ENCODE measurements at regions not wholly inside any gene's neighbourhood (a gene's known extent, or its start where the extent isn't known, plus 50 kb on each side); places are given as distances from the start of the nearest gene placed in this dataset.
"Not testable (repeated sequence)": the region's sequence is repeated elsewhere in the genome, so short reads cannot be mapped to it uniquely, and the experiment has no call there.

DNA sequence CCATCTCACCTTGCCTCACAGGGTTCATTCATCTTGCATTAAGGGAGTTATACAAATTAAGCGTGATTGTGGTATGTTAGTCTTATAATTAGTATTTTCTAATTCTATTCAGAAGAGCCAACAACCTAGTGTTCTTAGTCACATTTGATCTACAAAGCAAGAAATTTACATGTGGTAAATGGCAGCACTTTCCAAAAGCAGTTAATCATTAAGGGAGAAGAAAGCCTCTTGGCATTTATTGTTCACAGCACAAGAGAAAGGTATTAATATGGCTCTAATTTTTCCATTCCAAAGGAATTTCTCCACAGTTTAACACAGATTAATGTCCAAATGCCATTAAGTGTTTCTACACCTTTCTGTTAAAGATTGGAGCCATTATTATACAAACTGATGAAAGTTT lies 1077.1 kb downstream of the ZPLD1 start:
- no peak for DNase-seq

DNA sequence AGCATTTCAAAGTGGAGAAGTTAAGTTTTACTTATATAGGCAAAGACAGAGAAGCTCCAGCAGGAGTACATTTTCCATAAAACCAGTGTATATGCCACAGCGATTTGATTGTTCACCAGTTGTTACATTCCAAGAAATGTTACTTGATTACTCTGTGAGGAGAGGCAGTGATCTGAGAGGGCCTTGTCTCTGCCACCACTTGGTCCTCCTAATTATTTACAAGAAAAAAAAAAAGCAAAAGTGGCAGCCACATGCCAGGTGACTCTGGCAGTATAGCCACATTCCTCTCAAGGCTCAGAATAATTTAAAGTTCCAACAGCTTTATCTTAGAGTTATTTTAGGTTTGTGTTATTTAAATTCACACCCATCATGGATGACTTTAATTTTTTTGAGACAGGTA lies 1077.8 kb downstream of the ZPLD1 start:
- no peak for DNase-seq

DNA sequence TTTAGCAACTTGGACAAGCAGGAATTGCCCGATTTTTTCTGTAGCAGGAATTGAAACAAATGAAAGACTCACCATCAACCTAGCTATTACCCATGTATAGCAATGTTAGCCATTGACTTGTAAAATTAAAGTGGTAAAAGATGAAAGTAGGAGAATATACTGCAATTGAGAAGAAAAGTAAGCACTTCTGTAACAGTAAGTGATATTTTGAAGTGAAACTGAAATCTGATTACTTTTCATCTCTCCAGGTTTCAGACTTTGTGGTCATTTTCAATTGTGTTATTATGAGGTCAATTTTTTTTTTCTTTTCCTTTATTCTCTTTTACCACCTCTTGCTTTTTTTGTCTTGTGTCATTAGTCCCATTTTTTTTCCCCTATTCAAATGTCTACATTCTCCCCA lies 1078.2 kb downstream of the ZPLD1 start:
- DNase-seq = no peak

DNA sequence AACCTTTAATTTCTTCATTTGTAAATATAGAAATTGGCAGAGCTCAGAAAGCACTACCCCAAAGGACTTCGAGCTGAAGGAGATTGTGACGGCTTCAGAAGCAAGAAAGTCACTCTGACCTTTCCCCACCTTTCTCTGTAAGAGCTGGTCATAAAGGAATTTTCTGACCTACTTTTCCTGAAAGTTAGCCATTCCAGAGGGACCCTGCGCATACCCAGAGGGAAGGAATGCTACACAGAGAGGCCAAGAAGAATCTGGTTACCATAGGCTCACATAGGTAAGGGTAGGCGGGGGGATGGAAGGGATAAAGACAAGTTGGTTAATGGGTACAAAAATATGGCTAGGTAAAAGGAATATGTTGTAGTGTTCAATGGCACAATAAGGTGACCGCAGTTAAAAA lies 1080.3 kb downstream of the ZPLD1 start:
- DNase-seq = no peak

DNA sequence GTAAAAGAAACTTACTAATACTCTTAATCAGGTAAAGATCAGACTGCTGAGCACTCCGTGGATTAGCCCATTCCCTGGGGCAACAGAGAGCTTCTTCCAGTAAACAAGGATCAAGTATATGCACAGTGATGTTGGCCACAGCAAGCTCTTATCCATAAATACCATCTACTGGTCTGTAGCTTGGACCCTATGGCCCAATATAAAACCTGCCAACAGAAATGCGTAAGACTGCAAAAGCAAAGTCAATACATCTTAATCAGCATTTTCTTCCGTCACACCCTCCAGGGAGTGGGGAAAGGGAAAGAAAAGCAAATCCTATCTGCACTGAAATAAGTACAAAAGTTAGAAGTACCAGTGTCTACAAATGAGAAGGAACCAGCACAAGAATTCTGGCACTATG lies 1082.1 kb downstream of the ZPLD1 start:
- no peak for DNase-seq

DNA sequence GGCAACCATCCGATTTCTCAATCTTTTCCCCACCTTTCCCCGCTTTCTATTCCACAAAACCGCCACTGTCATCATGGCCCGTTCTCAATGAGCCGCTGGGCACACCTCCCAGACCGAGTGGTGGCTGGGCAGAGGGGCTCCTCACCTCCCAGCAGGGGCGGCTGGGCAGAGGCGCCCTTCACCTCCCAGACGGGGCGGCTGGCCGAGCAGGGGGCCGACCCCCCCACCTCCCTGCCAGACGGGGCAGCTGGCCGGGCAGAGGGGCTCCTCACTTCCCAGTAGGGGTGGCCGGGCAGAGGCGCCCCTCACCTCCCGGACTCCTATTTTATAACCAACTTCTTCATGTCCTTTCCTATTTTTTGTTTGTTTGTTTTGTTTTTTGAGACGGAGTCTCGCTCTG lies 1096.5 kb downstream of the ZPLD1 start:
- not testable (repeated sequence) for DNase-seq

DNA sequence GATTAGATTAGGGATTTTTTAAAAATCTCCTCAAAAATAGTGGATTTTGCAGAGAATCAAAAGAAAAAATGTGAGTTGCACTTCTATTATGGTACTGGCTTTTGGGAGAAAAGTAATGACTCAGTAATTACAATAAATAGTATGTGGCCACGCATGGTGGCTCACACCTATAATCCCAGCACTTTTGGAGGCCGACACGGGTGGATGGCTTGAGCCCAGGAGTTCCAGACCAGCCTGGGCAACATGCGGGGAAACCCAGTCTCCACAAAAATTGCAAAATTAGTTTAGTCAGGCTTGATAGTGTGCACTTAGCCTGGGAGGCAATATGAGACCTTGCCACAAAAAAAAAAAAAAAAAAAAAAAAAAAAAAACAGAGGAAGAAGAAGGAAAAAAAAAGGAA lies 1098.2 kb downstream of the ZPLD1 start:
- DNase-seq = no peak

DNA sequence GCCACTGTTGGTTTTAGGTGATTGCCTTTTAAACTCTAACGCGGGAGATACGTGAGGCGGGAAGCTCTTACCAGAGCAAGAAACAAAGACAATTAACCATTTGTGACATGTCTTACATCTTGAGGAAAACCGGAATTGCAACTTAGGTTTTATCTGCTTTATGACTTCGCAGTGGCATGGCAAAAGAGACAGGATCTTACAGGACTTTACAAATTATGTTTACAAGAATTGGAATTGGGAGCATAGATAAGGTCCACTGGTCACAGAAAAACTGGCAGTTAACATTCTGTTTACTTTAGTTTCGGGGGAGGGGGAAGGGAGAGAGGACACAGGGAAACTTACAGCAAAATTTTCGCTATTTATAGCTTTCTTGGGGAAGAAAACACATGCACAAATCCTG lies 1119.6 kb downstream of the ZPLD1 start:
- DNase-seq = no peak

DNA sequence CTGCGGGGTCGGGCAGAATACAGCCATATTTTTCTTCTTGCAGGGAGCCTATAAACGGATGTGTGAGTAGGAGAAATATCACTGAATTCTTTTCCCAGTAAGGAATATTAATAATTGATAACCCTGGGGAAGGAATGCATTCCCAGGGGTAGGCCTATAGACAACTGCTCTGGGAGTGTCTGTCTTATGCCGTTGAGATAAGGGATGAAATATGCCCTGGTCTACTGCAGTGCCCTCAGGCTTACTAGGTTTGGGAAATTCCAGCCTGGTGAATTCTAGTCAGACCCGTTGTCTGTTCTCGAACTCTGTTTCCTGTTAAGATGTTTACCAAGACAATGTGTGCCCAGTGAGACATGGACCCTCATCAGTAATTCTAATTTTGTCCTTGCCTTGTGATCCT lies 1129.3 kb downstream of the ZPLD1 start:
- not testable (repeated sequence) for DNase-seq

DNA sequence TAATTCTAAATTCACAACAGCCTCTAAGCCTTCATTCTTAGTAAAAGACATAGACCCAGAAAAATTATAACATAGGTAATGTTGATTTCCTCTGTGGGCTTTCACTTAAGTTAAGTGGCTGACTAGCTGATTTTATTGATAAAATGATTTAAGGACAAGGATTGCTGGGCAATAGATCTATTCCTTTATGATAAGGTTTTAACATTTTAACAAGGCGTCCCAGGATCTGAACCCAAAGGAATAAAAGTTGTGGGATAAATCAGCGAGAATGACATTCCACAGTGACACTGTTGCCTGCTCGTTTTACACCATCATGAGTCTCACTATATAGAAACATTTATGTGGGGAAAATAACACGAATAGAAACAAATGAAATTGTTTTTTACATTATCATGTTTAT lies 1151.0 kb downstream of the ZPLD1 start:
- no peak for DNase-seq

DNA sequence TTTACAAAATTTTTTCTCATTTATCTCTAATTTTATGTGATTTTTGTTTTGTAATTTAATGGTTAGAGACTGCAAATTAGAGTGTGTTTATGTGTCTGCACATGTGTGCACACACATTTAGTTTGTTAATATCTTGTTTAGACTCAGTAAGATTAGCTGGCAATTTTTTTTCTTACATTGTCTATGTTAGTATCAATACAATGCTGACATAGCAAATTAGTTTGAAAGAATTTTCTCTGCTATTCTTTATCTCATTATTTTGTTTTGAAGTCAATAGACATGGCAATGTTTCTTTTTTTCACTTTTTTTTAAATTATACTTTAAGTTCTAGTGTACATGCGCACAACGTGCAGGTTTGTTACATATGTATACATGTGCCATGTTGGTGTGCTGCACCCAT lies 1155.0 kb downstream of the ZPLD1 start:
- no peak for DNase-seq

DNA sequence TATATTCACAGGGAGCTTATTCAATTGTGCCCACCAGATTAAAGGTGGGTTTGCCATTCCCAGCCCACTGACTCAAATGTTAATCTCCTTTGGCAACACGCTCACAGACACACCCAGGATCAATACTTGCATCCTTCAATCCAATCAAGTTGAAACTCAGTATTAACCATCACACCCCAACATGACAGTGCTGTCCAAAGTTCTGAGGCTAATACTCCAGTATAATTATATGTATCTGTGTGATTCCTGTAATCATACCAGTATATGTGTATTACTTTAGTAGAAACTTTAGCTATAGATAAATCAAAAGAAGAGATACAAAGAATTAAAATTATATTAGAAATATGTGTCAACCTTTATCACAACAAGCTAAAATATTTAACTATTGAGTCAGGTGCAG lies 1166.0 kb downstream of the ZPLD1 start:
- DNase-seq = no peak

DNA sequence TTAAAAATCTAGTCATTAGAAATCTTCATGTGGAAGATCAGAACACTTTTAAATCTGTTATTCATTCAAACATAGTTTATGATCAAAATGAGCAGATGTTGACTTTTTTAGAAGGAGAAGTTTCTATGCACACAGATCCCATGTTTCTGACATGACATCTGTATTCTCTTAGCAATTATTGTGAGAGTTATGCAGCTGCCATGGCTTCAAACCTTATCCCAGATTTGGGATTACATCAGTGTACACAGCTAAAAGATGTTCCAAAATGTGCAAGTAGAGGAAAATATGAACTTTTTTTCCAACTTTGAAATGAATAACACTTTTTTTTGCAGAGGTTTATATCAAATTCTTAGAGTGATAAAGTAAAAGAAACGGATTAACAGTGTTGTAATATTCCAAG lies 1166.9 kb downstream of the ZPLD1 start:
- DNase-seq = no peak

DNA sequence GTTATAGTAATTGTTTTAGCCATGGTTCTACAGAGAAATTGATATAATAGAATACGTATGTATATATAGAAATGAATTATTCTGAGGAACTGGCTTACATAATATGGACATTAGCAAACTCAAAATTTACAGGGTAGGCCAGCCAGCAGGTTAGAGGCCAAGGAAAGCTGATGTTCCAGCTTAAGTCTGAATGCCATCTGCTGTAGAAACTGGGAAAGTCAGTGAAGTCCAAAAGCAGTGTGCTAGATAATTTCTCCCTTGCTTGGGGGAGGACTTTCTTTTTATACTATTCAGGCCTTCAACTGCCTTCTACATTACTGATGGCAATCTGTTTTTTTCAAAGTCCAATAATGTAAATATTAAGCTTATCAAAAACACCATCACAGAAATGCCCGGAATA lies 1174.7 kb downstream of the ZPLD1 start:
- DNase-seq = no peak

DNA sequence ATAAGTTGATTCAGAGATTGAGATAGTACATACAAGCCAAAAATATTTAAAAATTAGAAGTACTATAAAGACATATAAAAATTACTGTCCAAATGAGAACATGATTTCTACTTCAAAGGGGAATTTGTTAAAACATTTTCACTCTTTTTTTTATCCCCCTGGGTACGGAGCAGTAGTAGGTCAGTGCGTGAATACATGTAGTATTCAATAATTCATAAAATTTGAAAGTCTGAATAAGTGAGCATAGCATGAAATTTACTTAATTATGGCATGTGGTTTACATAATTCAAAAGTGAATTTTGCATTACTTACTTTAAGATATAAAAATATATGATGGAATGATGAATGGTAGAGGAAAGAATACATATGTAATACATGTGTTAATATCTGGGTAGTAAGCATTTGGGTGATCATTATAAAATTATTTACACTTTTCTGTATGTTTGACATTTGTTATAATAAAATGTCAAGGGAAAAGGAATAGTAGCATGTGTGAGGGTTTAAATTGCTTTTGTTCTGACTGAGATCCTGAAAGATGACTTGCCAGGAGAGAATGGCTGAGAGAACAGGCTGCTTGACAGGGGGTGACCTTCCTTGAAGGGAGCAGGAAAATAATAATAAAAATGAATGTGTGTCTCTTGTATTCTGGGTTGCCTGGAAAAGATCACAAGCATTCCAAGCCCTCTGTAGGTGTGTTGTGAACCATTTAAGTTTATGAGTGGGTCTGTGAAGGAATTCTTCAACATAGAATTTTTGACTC lies 1178.8 kb downstream of the ZPLD1 start:
- DNase-seq = no peak

DNA sequence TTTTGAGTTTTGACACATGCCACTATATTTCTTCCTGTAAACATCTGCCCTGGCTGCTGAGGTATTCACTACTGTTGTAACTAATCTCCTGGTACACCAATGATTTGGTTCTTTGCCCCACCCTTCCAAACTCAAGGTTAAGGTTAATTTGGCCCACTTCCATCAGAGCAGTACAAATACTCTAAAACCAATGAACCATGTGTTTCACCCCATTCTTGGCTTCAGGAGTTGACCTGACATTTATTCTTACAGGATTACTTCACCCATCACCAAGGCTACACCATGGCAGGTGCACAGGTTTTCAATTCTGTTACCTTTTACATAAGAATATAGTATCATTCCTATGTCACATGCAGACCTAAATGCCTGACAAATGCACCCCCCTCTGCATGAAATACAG lies 1179.9 kb downstream of the ZPLD1 start:
- DNase-seq = no peak

DNA sequence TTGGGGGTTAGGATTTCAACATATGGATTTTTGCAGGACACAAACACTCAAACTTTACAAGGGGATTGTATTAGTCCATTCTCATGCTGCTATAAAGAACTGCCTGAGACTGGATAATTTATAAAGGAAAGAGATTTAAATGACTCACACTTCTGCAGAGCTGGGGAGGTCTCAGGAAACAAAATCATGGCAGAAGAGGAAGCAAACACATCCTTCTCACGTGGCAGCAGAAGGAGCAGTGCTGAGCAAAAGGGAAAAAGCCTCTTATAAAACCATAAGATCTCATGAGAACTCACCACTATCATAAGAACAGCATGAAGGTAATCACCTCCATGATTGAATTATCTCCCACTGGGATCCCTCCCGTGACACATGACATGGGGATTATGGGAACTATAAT lies 1183.1 kb downstream of the ZPLD1 start:
- DNase-seq = no peak

DNA sequence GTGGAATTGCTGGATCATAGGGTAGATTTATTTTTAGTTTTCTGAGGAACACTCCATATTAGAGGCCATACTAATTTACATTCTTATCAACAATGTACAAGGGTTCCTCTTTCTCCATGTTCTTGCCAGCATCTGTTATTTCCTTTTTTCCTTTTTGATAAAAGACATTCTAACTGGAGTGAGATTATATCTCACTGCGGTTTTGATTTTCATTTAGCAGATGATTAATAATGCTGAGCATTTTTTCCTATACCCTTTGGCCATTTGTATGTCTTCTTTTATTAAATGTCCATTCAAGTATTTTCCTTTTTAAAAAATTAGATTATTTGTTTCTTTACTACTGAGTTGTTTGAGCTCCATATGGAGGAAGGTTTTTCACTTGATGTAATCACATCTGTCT lies 1189.5 kb downstream of the ZPLD1 start:
- no peak for DNase-seq

DNA sequence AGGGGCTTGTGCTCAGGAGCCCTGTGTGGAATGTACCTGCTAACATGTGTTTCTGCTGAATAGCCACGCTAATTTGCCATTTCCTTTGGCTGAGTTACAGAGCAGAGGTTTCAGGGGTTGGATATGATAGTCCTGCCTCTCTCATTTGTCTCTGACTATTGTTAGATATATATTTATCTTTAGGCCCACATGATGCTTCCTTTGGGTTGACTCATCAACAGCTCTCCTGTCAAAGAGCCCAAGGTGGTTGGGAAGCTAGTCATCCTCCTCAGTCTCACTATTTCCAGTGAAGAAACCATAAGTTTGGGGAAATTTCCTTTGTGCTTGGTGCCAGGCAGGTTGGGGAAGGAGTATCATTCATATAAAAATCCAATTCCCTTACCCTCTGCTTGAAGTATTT lies 1194.6 kb downstream of the ZPLD1 start:
- no peak for DNase-seq

DNA sequence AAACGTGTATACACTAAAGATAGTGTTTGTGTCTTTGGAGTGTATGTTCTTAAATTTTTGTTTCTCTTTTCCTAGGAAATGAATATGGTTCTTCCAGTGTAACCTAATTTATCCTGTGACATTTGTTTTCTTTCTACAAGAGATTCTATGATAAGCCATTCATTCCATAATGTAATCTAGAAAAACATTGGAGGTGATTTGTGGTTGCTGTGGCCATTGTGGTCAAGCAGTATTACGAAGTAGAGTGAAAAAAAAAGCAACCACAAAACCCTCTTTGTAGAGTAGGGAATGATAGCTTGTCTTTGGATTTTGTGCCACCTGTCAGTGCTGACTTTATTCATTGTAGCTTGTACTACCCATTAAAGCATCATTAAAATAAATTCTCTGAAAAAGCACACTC lies 1209.6 kb downstream of the ZPLD1 start:
- DNase-seq = no peak

DNA sequence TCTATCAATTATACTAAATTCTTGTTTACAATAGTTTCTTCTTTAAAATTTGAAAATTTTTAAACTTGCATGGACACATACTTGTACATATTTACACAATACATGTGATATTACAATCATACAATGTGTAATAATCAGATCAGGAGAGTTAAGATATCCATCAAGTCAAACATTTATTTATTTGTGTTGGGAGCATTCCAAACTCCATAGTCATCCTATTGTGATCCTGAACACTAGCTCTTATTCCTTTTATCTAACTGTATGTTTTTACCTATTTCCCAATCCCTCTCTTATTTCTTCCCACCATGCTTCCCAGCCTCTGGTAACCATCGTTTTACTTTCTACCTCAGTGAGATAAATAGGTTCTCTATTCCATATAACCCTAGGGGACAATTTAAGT lies 1219.2 kb downstream of the ZPLD1 start:
- DNase-seq = no peak

DNA sequence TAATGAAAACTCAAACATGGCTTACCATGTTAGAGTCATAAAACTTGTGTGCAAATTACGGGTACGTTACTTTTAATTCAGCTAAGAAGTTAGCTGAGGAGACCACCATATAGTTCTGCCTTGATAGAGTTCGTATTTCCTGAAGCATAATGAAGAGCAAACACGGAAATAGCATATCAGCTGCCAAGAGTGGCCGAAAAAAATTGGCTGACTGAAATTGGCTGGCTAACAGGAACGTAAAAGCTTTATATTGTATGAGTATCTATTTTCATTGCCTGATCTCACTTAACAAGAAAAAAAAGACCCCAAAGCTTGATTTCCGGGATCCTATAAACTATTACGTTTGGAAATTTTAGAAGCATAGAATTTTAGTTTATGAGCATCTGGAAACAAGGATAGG lies 1222.9 kb downstream of the ZPLD1 start:
- DNase-seq = no peak

DNA sequence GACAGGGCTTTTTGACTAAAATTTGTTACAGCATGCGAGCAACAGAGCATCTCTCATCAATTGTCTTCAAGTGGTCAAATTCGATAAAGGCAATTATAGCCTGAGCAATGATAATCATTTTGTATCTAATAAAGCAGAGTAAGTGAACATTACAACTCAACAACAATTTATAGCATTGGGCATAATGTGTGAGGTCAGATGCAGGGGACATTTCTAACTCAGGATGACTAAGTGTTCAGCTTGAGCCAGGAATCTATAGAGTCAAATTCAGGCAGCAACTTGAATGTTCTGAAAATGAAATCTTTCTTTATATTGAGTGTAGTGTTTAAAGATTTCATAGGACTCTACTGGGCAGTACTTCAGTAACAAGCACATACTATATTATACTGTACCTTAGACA lies 1226.0 kb downstream of the ZPLD1 start:
- no peak for DNase-seq

DNA sequence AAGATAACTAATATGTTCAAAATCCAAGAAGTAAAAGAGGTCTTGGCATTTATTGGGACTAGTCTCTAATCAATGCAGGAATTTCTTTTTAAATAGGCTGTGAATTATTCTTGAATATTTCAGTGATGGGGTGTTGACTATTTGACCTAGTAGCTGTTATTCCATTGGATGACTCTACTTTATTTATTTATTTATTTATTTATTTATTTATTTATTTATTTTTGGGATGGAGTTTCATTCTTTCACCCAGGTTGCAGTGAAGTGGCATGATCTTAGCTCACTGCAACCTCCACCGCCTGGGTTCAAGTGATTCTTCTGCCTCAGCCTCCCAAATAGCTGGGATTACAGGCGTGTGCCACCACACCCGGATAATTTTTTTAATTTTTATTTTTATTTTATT lies 1227.8 kb downstream of the ZPLD1 start:
- DNase-seq = no peak

DNA sequence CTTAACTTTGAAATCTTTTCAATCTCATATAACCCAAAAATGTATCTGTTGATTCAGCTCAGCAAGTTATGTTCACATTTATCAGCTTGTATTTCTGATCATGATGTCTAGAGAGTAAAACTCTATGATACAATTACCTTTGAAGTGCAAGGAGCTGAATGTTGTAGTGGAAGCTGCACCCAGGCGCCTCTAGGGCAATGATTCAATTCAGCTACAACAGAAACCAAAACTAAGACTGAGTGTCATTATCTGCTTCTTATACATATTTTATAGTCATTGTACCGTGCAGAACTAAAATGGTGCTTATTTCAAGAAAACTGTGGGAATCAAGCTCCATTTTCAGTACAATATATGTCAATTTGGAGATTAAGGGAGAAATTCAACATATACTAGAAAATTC lies 1237.5 kb downstream of the ZPLD1 start:
- no peak for DNase-seq

DNA sequence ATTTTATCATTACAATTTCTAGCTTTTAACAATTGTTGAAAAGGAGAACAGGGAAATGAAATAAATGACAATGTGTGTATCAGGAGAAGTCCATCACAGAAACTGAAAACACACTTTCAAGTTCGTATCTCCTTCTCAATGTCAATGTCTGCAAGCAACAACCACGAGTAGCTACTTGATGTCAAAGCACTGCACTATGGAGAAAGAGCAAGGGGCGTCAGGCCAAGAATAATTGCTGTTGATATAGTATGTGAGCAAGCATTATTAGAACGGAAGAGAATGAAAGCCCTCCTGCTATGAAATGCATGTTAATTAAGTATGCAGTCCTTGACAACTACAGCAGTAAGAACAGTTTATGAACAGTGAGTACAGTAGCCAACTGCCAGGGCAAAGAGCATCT lies 1250.1 kb downstream of the ZPLD1 start:
- no peak for DNase-seq
